ENCODE measurements at regions not wholly inside any gene's neighbourhood (a gene's known extent, or its start where the extent isn't known, plus 50 kb on each side); places are given as distances from the start of the nearest gene placed in this dataset.

DNA sequence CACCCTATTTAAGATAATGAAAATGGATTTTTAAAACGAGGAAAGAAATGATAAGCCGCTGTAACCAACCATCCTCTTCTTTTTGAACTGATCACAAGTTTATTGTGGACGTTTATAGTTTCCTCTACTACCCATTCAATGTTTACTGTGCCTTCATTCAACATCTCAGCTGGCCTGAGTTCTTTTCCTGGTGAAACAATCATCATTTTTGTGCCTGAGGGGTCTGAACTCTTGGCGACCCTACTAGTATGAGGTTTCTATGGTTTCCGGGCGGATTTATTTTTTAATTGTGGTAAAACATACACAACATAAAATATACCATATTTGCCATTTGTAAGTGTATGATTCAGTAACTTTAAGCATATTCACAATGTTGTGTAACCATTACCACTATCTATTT is 100.7 kb downstream of the SPRY1 start:
- DNase-seq (ENCODE audit: low spot score): no peak

GRCh38 chr4:123501733-123502132 is 105.1 kb downstream of the SPRY1 start:
- no peak for DNase-seq (ENCODE audit: low spot score)

GRCh38 chr4:123503698-123504363 is 107.2 kb downstream of the SPRY1 start:
- DNase-seq (ENCODE audit: low spot score): no peak

GRCh38 chr4:123505095-123506010 is 108.8 kb downstream of the SPRY1 start:
- peak; percentile 60 for DNase-seq (ENCODE audit: low spot score)

DNA sequence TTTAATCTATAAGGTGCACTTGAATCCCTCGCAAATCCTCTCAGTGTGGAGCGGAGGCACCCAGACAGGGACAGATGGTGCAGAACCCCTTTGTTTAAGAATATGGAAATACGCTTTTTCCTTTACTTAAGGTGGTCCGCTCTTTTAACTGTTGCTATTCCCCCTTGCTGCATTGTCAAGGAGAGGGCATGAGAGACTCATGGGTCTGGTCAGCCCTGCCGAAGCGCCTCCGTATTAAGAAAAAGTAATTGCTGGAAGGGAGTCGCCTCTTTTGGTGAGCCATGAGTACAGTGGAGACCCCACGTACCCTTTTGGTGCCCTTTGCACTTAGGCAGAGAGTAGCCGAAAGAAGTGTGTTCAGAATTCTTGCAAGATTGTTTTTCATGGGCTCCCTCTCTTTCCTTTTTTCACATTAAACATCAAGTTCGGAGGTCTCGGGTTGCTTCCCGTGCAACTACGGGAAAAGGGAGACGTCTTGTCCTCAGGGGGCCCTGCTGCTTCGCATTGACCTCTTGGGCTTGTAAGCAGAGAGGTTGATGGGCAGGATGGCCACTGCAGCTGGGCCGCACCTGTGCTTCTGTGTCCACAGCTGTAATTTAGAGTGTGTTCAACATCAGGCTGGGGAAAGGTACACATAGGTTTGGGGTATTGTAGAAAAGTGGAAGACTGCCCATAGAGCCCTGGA is 109.6 kb downstream of the SPRY1 start:
- no peak for DNase-seq (ENCODE audit: low spot score)

- no peak for DNase-seq (ENCODE audit: low spot score)
These were observed 110.8 kb downstream of the SPRY1 start for GRCh38 chr4:123507376-123507775.

DNA sequence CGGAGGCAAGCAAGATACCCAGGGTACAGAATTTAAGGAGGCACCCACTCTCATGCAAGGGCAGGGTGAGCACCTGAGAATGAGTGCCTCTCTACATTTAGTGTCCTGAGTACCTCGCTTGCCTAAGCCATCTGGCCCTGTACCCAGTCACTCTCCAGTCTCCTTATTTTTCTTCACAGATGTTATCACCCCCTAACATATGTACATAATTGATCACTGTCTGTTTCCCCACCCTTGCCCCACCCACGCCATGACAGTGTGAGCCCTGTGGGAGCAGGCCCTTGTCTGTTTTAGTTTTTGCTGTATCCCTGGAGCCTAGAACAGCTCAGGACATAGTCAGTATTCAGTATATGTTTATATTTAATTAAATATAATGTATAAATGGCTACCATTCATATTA is 113.6 kb downstream of the SPRY1 start:
- no peak for DNase-seq (ENCODE audit: low spot score)

DNA sequence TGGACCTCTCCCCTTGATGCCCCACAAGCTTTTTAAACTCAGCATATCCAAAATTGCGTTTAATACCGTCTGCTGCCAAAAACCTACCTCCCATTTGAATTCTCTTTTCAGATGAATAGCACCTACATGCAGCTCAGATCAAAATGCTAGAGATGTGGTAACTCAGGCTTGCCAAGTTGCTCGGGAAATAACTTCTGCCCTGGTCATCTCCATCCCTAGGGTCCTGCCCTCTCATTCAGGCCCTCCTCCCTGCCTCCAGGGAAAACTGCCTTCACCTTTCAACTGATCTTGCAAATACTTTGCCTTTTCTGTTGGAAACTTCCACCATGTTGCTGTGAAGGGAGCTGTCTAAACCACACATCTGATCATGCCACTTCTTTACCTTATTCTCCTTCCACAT is 114.1 kb downstream of the SPRY1 start:
- no peak for DNase-seq (ENCODE audit: low spot score)

DNA sequence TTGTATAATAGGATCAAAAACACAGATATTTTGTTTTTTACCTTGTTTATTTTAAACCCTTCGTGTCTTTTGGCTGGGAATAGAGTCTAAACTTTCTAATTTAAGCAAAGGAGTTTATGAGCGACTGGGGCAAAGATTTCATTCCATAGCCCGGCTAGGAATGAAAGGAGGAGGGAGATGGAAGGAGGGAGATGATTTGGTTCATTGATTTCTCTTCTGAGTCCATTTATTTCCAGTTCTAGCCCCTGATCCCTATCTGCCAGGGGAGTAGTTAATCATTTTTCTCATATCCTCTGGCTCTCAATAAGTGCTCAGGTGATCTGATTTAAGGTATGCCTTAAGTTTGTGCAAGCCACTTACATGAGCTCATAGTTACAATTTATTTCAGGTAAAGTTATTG is 120.0 kb downstream of the SPRY1 start:
- DNase-seq (ENCODE audit: low spot score): no peak

DNA sequence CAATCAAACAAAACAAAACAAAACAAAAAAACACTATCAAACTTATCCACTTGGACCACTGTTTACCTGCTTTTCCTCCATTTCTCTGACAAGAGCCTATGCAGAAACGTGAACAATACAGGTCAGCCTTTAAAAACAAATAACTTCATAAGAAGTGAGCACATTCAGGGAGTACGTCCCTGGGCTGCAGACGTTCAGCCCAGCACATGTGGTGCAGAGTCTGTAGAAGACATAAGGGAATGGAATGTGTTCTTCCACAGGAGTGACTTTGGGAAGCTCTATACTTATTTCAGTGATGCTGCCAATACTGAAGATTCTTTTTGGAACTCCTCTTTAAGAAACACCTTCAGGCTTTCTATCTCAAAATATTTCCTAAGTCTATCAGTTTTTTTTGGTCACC is 120.6 kb downstream of the SPRY1 start:
- no peak for DNase-seq (ENCODE audit: low spot score)

DNA sequence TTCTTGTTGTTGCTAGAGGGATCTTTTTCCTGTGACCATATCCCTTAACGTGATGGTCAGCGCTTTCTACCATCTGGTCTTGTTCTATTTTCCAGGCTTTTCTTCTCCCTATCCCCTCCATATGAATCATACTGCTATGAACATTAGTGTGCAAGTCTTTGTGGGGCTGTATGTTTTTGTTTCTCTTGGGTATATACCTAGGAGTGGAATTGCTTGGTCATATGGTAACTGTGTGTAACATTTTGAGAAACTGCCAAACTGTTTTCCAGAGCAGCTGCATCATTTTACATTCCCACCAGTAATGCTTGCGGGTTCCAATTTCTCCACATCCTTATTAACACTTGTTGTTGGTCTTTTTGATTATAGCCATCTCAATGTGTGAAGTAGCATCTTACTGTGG is 121.4 kb downstream of the SPRY1 start:
- DNase-seq (ENCODE audit: low spot score): no peak

DNA sequence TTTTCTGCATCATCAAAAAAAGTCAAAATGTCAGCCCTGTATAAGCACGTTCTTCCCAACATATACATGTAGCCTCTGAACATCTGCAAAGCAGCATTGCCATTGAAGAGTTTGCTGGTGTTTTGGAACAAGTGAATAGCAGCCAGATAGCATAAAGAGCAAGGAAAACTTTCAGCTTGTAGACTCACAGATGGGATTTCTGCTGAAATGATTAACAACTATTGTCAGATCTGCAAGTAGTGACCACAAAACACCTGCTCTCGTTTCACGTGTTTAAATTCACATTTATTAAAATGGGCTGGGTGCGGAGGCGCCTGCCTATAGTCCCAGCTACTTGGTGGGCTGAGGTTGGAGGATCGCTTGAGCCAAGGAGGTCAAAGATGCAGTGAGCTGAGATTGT is 123.7 kb downstream of the SPRY1 start:
- no peak for DNase-seq (ENCODE audit: low spot score)

DNA sequence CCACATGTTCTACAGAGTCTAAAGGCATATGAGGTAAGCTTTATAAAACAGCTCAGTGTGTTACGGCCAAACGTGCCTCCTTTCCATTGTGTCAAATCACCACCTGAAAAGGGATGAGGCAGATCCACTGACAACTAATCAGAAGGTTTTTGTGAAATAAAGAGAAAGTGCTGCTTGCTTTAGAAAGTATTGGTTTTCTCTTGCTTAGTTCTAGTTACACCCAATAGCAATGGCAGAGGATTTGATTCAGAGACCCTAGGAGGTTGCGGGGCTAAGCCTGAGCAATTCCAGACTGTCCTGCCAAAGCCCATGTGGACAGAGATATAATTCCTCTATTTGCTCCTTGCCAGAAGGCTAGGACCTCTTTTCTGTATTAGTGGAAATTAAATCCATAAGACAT is 125.5 kb downstream of the SPRY1 start:
- no peak for DNase-seq (ENCODE audit: low spot score)

DNA sequence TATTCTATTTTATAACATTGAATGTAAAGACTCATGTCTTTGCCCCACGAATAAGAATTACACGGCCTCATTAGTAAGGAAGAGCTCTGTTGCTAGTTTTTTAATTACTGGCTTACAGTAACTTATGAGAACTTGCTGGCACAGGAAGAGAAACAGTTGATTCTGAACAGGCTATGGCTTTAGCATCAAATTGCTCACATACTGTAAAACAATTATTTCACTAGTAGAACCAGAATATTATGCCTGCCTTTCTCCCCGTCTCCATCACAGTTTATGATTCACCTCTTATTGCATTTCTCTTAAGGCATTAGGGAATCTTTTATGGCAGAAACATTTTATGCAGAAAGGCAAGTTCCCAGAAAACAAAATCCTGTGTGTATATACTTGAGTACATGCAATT is 126.1 kb downstream of the SPRY1 start:
- DNase-seq (ENCODE audit: low spot score): no peak

DNA sequence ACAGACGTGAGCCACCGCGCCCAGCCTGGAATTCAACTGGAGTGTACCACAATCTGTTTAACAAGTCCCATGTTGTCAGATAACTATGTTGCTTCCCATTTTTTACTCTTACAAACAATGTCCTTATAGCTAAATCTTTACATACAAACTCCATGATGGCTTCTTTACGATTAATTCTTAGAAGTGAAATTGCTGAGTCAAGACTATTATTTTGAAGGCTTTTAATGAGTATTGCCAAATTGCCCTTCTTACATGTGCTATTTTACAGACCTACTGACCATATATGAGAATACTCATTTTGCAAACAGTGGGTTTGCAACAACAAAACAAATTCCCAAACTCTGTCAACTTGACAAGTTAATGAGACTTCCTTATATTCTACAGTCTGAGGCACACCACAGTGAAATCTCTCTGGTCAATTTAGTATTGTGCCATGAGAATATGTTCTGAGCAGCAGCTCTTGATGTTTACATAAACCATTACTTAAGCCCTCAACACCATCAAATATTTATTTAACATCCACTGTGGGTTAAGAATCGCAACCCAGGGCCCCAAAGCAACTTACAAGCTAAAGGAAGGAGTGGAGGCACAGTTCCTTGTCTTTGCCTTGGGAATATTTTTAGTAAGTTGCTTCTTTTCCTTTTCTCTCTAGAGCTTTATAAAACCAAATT is 128.5 kb downstream of the SPRY1 start:
- DNase-seq (ENCODE audit: low spot score): no peak

DNA sequence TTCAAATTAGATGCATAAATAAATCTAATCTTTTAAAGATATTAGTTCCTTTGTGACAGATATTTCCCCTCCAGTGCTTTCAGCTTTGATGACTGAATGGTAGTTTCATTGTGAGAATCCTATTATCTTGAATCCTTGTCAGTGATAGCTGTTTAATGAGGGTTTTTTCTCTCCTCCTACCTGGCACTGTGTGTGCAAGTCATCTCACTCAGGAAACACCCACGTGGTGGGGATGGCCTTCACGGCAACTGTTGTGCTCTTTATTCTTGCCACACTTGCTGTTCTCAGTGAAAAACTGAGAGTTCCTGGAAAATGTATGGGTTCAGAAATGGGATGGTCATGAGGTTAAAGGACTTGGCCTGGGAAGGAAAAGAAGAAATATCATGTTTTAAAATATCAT is 129.9 kb downstream of the SPRY1 start:
- no peak for DNase-seq (ENCODE audit: low spot score)

DNA sequence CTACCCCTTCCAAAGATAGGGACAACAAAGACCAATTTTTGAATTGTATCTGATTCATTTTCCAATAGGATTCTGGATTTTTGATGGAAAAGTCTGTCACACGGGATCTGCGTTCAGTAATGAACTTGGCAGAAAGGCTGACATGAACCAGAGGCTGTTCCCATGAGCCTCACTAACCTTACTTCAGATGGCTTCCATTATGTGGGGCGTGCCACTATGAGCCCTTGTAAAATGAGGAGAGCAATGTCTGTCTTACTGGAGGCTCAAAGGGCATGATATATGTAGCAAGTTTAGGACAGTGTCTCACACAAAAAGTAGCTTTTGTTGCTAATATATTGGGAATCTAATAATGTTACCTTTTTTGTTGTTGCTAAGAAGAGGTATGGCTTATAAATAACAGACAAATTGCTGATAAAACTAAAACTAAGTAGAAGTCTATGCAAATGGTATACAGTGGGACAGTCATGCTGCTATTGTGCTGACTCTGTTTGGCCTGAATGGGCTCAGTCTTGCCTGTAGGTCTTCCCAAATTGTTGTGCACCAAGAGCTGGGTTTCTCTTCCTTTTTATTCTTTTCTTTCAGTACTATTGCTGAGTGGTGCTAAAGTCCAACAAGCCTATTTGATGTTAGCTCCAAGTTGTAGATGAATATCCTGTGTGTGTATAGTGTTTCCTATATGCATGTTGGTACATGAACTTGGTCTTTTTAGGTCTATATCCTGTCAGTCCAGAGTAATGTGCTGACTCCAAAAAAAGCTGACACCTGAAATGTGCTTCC is 132.1 kb downstream of the SPRY1 start:
- DNase-seq (ENCODE audit: low spot score): no peak

DNA sequence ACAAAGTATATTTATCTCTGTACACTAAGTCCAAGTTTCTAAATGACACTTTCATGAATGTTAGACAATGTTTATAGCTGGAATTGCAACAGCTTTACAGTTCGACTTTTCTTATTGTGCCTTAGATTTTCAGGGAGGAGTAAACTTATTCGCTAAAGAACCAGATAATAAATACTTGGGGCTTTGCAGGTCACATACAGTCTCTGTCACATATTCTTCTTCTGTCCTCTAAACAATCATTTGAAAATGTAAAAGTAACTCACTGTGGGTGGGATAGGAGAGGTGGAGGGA is 132.6 kb downstream of the SPRY1 start:
- no peak for DNase-seq (ENCODE audit: low spot score)

DNA sequence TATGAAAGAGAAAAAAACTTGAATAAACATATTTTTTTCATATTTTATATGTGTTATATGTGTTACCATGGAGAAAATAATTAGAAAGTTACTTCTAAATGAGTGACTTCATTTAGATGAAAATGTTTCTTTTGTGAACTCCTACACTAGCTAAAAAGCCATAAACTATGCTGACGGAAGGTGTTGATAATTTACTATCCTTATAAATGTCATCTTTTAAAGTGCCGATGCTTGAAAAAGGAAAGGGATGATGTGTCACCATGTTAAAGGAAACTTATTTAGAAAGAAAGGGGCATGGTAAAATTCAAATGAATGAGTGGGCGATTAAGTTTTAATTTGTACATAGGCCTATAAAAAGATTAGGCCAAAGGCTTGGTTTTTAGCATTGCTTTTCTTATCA is 133.8 kb downstream of the SPRY1 start:
- DNase-seq (ENCODE audit: low spot score): no peak

- DNase-seq (ENCODE audit: low spot score): no peak
These were observed 138.6 kb downstream of the SPRY1 start for GRCh38 chr4:123535037-123535748.

- no peak for DNase-seq (ENCODE audit: low spot score)
These were observed 139.6 kb downstream of the SPRY1 start for GRCh38 chr4:123536225-123536624.

Data from AG08396 (cell line).